COR-L47 (cell line): ENCODE measurements at regions not wholly inside any gene's neighbourhood (a gene's known extent, or its start where the extent isn't known, plus 50 kb on each side); places are given as distances from the start of the nearest gene placed in this dataset.

Experiments
- DNase-seq: peaks from one replicate; lab custom pipeline; 2025; lab: John Stamatoyannopoulos, UW

GRCh38 chr3:118269537-118270125, 765.0 kb downstream of the IGSF11 start:
- no peak for DNase-seq

- no peak for DNase-seq
Measured at GRCh38 chr3:118272991-118273390, 761.7 kb downstream of the IGSF11 start.

GRCh38 chr3:118277814-118278213, 756.8 kb downstream of the IGSF11 start:
- no peak for DNase-seq

- no peak for DNase-seq
Measured at GRCh38 chr3:118292841-118293240, 741.8 kb downstream of the IGSF11 start.

- DNase-seq: no peak
Measured at GRCh38 chr3:118298133-118298532, 736.5 kb downstream of the IGSF11 start.

GRCh38 chr3:118304557-118304956, 730.1 kb downstream of the IGSF11 start:
- no peak for DNase-seq

GRCh38 chr3:118332699-118333098, 701.9 kb downstream of the IGSF11 start:
- DNase-seq: no peak

GRCh38 chr3:118337649-118338048, 697.0 kb downstream of the IGSF11 start:
- no peak for DNase-seq

- DNase-seq: no peak
Measured at GRCh38 chr3:118347396-118348168, 687.1 kb downstream of the IGSF11 start.

- DNase-seq: no peak
Measured at GRCh38 chr3:118348169-118348557, 686.5 kb downstream of the IGSF11 start.

GRCh38 chr3:118354556-118354955, 680.1 kb downstream of the IGSF11 start:
- DNase-seq: no peak

GRCh38 chr3:118369892-118370491, 664.7 kb downstream of the IGSF11 start:
- no peak for DNase-seq

GRCh38 chr3:118380576-118380975, 654.1 kb downstream of the IGSF11 start:
- DNase-seq: no peak

- DNase-seq: no peak
Measured at GRCh38 chr3:118396491-118396890, 638.2 kb downstream of the IGSF11 start.

GRCh38 chr3:118400086-118400485, 634.6 kb downstream of the IGSF11 start:
- no peak for DNase-seq

GRCh38 chr3:118400886-118401285, 633.8 kb downstream of the IGSF11 start:
- DNase-seq: no peak

- no peak for DNase-seq
Measured at GRCh38 chr3:118401887-118402286, 632.8 kb downstream of the IGSF11 start.

GRCh38 chr3:118402971-118403370, 631.7 kb downstream of the IGSF11 start:
- DNase-seq: no peak

GRCh38 chr3:118406562-118406961, 628.1 kb downstream of the IGSF11 start:
- no peak for DNase-seq

GRCh38 chr3:118408431-118408830, 626.2 kb downstream of the IGSF11 start:
- no peak for DNase-seq

- DNase-seq: no peak
Measured at GRCh38 chr3:118412503-118412902, 622.1 kb downstream of the IGSF11 start.

- DNase-seq: no peak
Measured at GRCh38 chr3:118425272-118425837, 609.3 kb downstream of the IGSF11 start.

GRCh38 chr3:118433825-118434224, 600.8 kb downstream of the IGSF11 start:
- DNase-seq: no peak
